SHP77 (cell line): ENCODE measurements at regions not wholly inside any gene's neighbourhood (a gene's known extent, or its start where the extent isn't known, plus 50 kb on each side); places are given as distances from the start of the nearest gene placed in this dataset.

Source experiments
- DNase-seq, 2 experiments: peaks; one replicate each; lab custom pipeline; 2025; lab: John Stamatoyannopoulos, UW

- DNase-seq, result no peak
Measured at GRCh38 chr6:159342146-159342545, 172.9 kb downstream of the FNDC1 start.

- DNase-seq, result no peak
Measured at GRCh38 chr6:159334068-159334467, 164.9 kb downstream of the FNDC1 start.

GRCh38 chr6:159331451-159331850 is 162.3 kb downstream of the FNDC1 start:
- no peak for DNase-seq

- no peak for DNase-seq
Measured at GRCh38 chr6:159329081-159329480, 159.9 kb downstream of the FNDC1 start.

GRCh38 chr6:159328052-159328451 is 158.9 kb downstream of the FNDC1 start:
- DNase-seq, result no peak

GRCh38 chr6:159325476-159325875 is 156.3 kb downstream of the FNDC1 start:
- no peak for DNase-seq

- DNase-seq, result no peak
Measured at GRCh38 chr6:159324596-159324995, 155.4 kb downstream of the FNDC1 start.
